MM.1S (cell line): ENCODE measurements at regions not wholly inside any gene's neighbourhood (a gene's known extent, or its start where the extent isn't known, plus 50 kb on each side); places are given as distances from the start of the nearest gene placed in this dataset.
"Not testable (repeated sequence)": the region's sequence is repeated elsewhere in the genome, so short reads cannot be mapped to it uniquely, and the experiment has no call there.

Experiments
- DNase-seq: peaks from one replicate; pipeline ENCODE4 v3.0.0-alpha.2; 2015
- H2AFZ ChIP-seq: fragments of 300-600 bp; sonication (generic); 2 replicates; pipeline ENCODE4 v1.6.0; 2016; ENCODE audit warnings: antibody characterized with exemption, low read length
- H3F3A ChIP-seq: fragments of 300-600 bp; sonication (generic); 2 replicates; pipeline ENCODE4 v1.6.1; 2016; ENCODE audit warnings: mild to moderate bottlenecking, antibody characterized with exemption, low read length, moderate library complexity, mixed read lengths; ENCODE audit not compliant: insufficient read depth
- H3K27ac ChIP-seq: fragments of 300-600 bp; sonication (generic); 2 replicates; pipeline ENCODE4 v1.5.1; 2016; ENCODE audit warnings: mild to moderate bottlenecking, low read length
- H3K27me3 ChIP-seq: fragments of 300-600 bp; sonication (generic); replicated peaks from 2 replicates; pipeline ENCODE4 v1.6.0; 2016; ENCODE audit warnings: low read length; ENCODE audit not compliant: insufficient read depth
- H3K36me3 ChIP-seq: fragments of 300-600 bp; sonication (generic); replicated peaks from 2 replicates; pipeline ENCODE4 v1.6.1; 2016; ENCODE audit warnings: mild to moderate bottlenecking, low read length, mixed read lengths; ENCODE audit not compliant: insufficient read depth
- H3K4me1 ChIP-seq: fragments of 300-600 bp; sonication (generic); 2 replicates; pipeline ENCODE4 v1.6.1; 2016; ENCODE audit warnings: low read length, mixed read lengths
- H3K4me2 ChIP-seq: fragments of 300-600 bp; sonication (generic); 2 replicates; pipeline ENCODE4 v1.6.0; 2016; ENCODE audit warnings: low read depth, low read length
- H3K4me3 ChIP-seq: fragments of 300-600 bp; sonication (generic); 2 replicates; pipeline ENCODE4 v1.5.1; 2016; ENCODE audit warnings: low read length, mixed read lengths
- H3K79me2 ChIP-seq: fragments of 300-600 bp; sonication (generic); 2 replicates; pipeline ENCODE4 v1.6.1; 2016; ENCODE audit warnings: mixed run types, low read length, mixed read lengths
- H3K9ac ChIP-seq: fragments of 300-600 bp; sonication (generic); 2 replicates; pipeline ENCODE4 v1.6.1; 2016; ENCODE audit warnings: low read length, mixed read lengths
- H3K9me2 ChIP-seq: fragments of 300-600 bp; sonication (generic); replicated peaks from 2 replicates; pipeline ENCODE4 v1.6.1; 2016; ENCODE audit warnings: mild to moderate bottlenecking, low read length, mixed read lengths; ENCODE audit not compliant: insufficient read depth
- H3K9me3 ChIP-seq: fragments of 300-600 bp; sonication (generic); replicated peaks from 2 replicates; pipeline ENCODE4 v1.6.1; 2016; ENCODE audit warnings: mild to moderate bottlenecking, low read length, mixed read lengths; ENCODE audit not compliant: insufficient read depth
- H4K20me1 ChIP-seq: fragments of 300-600 bp; sonication (generic); 2 replicates; pipeline ENCODE4 v1.6.1; 2016; ENCODE audit warnings: mild to moderate bottlenecking, low read length, moderate library complexity, mixed read lengths; ENCODE audit not compliant: insufficient read depth
- EZH2 ChIP-seq: fragments of 300-600 bp; sonication (generic); optimal IDR thresholded peaks from 2 replicates; pipeline ENCODE3; 2017; ENCODE audit warnings: low read depth, mild to moderate bottlenecking, antibody characterized with exemption, low read length, mixed read lengths
- EZH2phosphoT487 ChIP-seq: fragments of 300-600 bp; sonication (generic); IDR thresholded peaks from 2 replicates; pipeline ENCODE4 v1.6.1; 2018; ENCODE audit warnings: antibody characterized with exemption, low read length
- TF ChIP-seq, protein P1 (sequence below): fragments of 300-600 bp; sonication (generic); IDR thresholded peaks from 2 replicates; pipeline ENCODE4 v1.5.1; 2016; ENCODE audit warnings: antibody characterized with exemption, low read length, mixed read lengths

DNA sequence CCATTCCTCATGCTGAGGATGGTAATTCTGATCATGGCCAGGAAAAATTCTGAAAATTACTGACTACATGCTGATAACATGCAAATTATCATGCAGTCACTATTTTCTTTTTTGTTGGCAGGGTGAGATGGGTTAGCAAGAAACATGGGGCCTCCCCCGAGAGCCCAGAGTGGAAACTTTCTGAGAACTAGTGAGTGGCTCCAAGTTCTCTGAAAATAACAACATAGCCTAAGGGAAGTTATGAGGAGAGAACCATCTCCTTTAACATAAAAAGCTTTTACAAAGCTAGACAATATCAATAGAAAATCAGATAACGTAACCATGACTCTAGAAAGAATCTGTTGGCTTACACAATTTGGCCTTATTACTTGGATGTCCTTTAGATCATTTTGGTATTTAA is 254.2 kb downstream of the PLOD2 start:
- Histone ChIP-seq H3K27ac (no peak overlapping the region), H3K4me3 (no peak overlapping the region), H3K9me2 (no peaks in the 10 kb centered on the region), H4K20me1 (no peaks in the 10 kb centered on the region), H3K27me3 (no peaks in the 10 kb centered on the region), H3F3A (no peaks in the 10 kb centered on the region), H3K79me2 (no peaks in the 10 kb centered on the region), H3K4me2 (no peak overlapping the region), H2AFZ (no peak overlapping the region), H3K9me3 (no peaks in the 10 kb centered on the region), H3K4me1 (no peaks in the 10 kb centered on the region), H3K9ac (no peak overlapping the region), H3K36me3 (no peaks in the 10 kb centered on the region)
- DNase-seq = no peak
- no peak for TF ChIP-seq EZH2phosphoT487
- TF ChIP-seq, protein P1, sequence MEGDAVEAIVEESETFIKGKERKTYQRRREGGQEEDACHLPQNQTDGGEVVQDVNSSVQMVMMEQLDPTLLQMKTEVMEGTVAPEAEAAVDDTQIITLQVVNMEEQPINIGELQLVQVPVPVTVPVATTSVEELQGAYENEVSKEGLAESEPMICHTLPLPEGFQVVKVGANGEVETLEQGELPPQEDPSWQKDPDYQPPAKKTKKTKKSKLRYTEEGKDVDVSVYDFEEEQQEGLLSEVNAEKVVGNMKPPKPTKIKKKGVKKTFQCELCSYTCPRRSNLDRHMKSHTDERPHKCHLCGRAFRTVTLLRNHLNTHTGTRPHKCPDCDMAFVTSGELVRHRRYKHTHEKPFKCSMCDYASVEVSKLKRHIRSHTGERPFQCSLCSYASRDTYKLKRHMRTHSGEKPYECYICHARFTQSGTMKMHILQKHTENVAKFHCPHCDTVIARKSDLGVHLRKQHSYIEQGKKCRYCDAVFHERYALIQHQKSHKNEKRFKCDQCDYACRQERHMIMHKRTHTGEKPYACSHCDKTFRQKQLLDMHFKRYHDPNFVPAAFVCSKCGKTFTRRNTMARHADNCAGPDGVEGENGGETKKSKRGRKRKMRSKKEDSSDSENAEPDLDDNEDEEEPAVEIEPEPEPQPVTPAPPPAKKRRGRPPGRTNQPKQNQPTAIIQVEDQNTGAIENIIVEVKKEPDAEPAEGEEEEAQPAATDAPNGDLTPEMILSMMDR = no peak
- TF ChIP-seq EZH2 = no peak

DNA sequence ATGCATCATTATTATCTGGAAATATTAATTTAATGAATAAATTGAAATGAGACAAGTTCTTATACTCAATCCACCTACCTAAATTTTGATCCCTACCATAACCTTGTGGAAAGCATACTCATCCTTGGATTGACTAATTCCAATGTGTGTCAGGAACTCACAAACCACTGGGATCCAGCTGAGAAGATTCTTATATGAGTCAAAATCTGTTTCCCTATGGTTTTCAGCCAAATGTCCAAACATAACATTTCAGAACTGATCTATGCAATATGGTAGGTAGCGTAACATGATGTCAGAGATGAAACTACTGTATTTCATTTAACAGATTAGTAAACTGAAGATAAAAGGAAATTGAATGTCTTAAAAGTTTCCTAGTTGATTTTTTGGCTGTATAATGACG is 250.0 kb downstream of the PLOD2 start:
- Histone ChIP-seq H3K9ac (no peak overlapping the region), H3K79me2 (no peaks in the 10 kb centered on the region), H4K20me1 (no peaks in the 10 kb centered on the region), H3K27me3 (no peaks in the 10 kb centered on the region), H3K4me1 (no peaks in the 10 kb centered on the region), H3K27ac (no peak overlapping the region), H3F3A (no peaks in the 10 kb centered on the region), H2AFZ (no peak overlapping the region), H3K9me2 (no peaks in the 10 kb centered on the region), H3K4me3 (no peak overlapping the region), H3K4me2 (no peak overlapping the region), H3K36me3 (no peaks in the 10 kb centered on the region), H3K9me3 (no peaks in the 10 kb centered on the region)
- no peak for DNase-seq
- TF ChIP-seq EZH2phosphoT487 = no peak
- no peak for TF ChIP-seq EZH2
- TF ChIP-seq, protein P1 = no peak

DNA sequence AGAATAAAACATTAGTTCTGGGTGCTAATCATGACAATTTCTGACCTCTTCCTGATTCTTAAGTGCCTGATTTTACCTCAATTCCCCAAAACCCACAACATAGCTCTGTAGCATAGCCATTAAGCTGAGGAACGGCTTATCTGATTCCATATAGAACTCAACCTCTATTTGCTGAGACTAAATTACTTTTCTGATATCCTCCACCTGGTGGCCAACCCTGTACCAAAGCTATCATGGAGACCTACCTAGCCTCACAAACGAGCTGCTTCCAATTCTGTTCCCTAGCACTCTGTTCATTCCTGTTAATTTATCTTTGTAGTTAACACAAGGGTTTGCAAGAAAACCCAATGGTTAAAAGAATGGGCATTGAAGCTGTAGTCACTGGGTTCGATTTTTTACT is 245.2 kb downstream of the PLOD2 start:
- DNase-seq = no peak
- Histone ChIP-seq H3F3A (no peaks in the 10 kb centered on the region), H3K9ac (no peak overlapping the region), H3K27ac (no peak overlapping the region), H3K79me2 (no peaks in the 10 kb centered on the region), H3K36me3 (no peaks in the 10 kb centered on the region), H3K9me3 (no peaks in the 10 kb centered on the region), H2AFZ (no peak overlapping the region), H3K9me2 (no peaks in the 10 kb centered on the region), H3K27me3 (no peaks in the 10 kb centered on the region), H3K4me3 (no peak overlapping the region), H3K4me2 (no peak overlapping the region), H3K4me1 (no peaks in the 10 kb centered on the region), H4K20me1 (no peaks in the 10 kb centered on the region)
- TF ChIP-seq, protein P1 = no peak
- TF ChIP-seq EZH2 (no peak), EZH2phosphoT487 (no peak)

DNA sequence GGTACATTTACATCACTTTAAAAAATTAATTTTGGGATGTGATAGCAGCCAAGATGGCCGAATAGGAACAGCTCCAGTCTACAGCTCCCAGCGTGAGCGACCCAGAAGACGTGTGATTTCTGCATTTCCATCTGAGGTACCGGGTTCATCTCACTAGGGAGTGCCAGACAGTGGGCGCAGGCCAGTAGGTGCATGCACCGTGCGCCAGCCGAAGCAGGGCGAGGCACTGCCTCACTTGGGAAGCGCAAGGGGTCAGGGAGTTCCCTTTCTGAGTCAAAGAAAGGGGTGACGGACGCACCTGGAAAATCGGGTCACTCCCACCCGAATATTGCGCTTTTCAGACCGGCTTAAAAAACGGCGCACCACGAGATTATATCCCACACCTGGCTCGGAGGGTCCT is 233.2 kb downstream of the PLOD2 start:
- H3K27ac ChIP-seq, H3K9me3 ChIP-seq, H2AFZ ChIP-seq, H3K4me2 ChIP-seq, H3K9ac ChIP-seq, H3K79me2 ChIP-seq, H3F3A ChIP-seq, H3K27me3 ChIP-seq, H4K20me1 ChIP-seq, H3K4me3 ChIP-seq, H3K4me1 ChIP-seq, DNase-seq, H3K9me2 ChIP-seq, H3K36me3 ChIP-seq: not testable (repeated sequence)
